Epithelial cell of esophagus (primary cell): ENCODE measurements at regions not wholly inside any gene's neighbourhood (a gene's known extent, or its start where the extent isn't known, plus 50 kb on each side); places are given as distances from the start of the nearest gene placed in this dataset.

Source experiments
- DNase-seq: peaks from one replicate; pipeline ENCODE4 v3.0.0; 2010; ENCODE audit warnings: low read depth
- H3K4me3 ChIP-seq: 2 replicates; pipeline ENCODE4 v1.5.1; 2011; ENCODE audit warnings: mild to moderate bottlenecking, low read length, control low read depth
- CTCF ChIP-seq: IDR thresholded peaks from 2 replicates; pipeline ENCODE4 v1.5.1; 2011; ENCODE audit warnings: low read depth, mild to moderate bottlenecking, low read length, control low read depth, inconsistent platforms; ENCODE audit not compliant: insufficient read depth; ENCODE audit errors: missing control alignments

- DNase-seq, result no peak
- TF ChIP-seq CTCF, result no peak
- H3K4me3 ChIP-seq, result no peak overlapping the region
Measured at GRCh38 chr4:178480881-178481280, 1038.6 kb upstream of the AGA start.

- DNase-seq, result no peak
- no peak overlapping the region for H3K4me3 ChIP-seq
- TF ChIP-seq CTCF, result no peak
Measured at GRCh38 chr4:178481564-178481963, 1039.3 kb upstream of the AGA start.

GRCh38 chr4:178523038-178523437 is 1080.8 kb upstream of the AGA start:
- H3K4me3 ChIP-seq, result no peak overlapping the region
- no peak for TF ChIP-seq CTCF
- no peak for DNase-seq

DNA sequence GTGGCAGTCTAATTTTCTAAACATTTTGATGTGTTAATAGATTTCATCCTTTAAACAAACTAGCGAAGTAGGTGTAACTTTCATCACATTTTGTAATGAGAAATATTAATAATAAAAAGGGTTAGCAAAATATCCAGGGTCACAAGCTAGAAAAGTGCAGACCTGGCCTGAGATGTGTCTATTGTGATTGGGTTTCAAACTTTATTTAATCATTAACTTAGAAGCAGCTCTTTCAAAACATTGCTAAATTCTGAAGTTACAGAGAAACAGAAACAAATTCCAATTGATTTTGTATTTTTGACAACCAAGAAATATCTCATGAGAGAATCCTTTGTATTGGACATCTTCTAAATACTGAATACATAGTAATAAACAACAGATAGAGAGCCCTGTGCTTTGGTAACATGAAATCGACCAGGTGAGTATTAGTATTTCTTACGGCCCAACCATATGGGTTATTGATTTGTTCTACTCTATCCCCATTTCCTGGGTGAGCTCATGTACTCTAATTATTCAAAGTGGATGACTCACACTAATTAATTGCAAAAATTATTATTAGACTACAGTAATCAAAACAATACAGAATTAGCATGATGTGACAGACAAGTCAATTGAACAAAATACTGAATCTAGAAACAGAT is 1093.8 kb upstream of the AGA start:
- no peak for DNase-seq
- no peak overlapping the region for H3K4me3 ChIP-seq
- no peak for TF ChIP-seq CTCF

DNA sequence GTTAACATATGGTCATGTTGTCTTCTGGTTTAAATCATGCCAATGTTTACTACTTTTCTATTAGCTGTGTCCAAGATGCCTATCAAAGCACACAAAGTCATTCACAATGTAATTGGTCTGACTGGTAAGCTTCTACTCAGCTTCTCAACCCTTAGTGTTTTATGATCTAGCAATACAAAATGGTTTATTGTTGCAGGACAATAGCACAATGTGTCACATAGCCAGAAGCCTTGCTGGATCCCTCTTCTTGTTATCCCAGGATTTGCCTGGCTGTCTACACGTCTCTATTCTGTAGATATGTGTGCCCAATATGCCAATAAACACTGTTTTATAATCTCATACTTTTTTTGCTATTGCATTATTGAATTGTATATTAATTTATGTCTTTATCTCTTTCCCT is 1111.0 kb upstream of the AGA start:
- no peak for DNase-seq
- no peak overlapping the region for H3K4me3 ChIP-seq
- TF ChIP-seq CTCF, result no peak

GRCh38 chr4:178554352-178554751 is 1112.1 kb upstream of the AGA start:
- DNase-seq, result no peak
- H3K4me3 ChIP-seq, result no peak overlapping the region
- TF ChIP-seq CTCF, result no peak

DNA sequence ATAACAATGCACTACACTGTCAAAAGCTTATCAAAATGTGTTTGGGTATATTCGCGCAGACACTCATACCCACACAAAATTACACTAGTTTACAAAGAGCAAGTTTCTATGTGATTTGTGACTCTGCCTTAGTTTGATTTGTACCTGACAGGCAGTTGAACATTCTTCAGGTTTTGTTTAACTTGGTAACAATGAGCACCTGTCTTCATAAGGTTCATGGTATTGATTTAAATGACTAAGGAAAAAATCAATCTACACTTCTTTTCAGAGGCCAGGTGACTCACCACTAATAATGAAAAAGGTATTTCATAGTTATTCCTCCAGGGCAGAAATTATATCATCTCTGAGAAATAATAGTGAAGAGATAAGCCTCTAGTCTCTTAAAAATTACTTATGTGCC is 1114.6 kb upstream of the AGA start:
- peak; percentile 84 for DNase-seq
- H3K4me3 ChIP-seq, result no peak overlapping the region
- TF ChIP-seq CTCF, result no peak
